Inflammatory macrophage treated with lipopolysaccharide for 1 hour (primary cell): ENCODE measurements at regions not wholly inside any gene's neighbourhood (a gene's known extent, or its start where the extent isn't known, plus 50 kb on each side); places are given as distances from the start of the nearest gene placed in this dataset.
"Not testable (repeated sequence)": the region's sequence is repeated elsewhere in the genome, so short reads cannot be mapped to it uniquely, and the experiment has no call there.

Source experiments
- DNase-seq, 2 donors: peaks; one replicate each; pipeline ENCODE4 v3.0.0-alpha.2; 2020 to 2022

GRCh38 chr18:57953883-57954282 is 90.1 kb upstream of the NEDD4L start:
- no peak for DNase-seq

- no peak for DNase-seq
Observed at GRCh38 chr18:57951999-57952774, 91.8 kb upstream of the NEDD4L start.

- DNase-seq = no peak
Observed at GRCh38 chr18:57951117-57951796, 92.8 kb upstream of the NEDD4L start.

GRCh38 chr18:57950542-57950941 is 93.5 kb upstream of the NEDD4L start:
- DNase-seq = no peak

GRCh38 chr18:57949335-57949734 is 94.7 kb upstream of the NEDD4L start:
- DNase-seq = not testable (repeated sequence)

GRCh38 chr18:57947117-57947516 is 96.9 kb upstream of the NEDD4L start:
- no peak for DNase-seq

- DNase-seq = no peak
Observed at GRCh38 chr18:57943723-57944122, 100.3 kb upstream of the NEDD4L start.

GRCh38 chr18:57942493-57942892 is 101.5 kb upstream of the NEDD4L start:
- DNase-seq = no peak

GRCh38 chr18:57941841-57942489 is 102.1 kb upstream of the NEDD4L start:
- DNase-seq = no peak

- no peak for DNase-seq
Observed at GRCh38 chr18:57940166-57940660, 103.8 kb upstream of the NEDD4L start.

- DNase-seq = not testable (repeated sequence)
Observed at GRCh38 chr18:57934375-57934774, 109.7 kb upstream of the NEDD4L start.

- DNase-seq = no peak
Observed at GRCh38 chr18:57931038-57931437, 113.0 kb upstream of the NEDD4L start.

- DNase-seq = no peak
Observed at GRCh38 chr18:57930476-57930875, 113.5 kb upstream of the NEDD4L start.

- DNase-seq = no peak
Observed at GRCh38 chr18:57929922-57930321, 114.1 kb upstream of the NEDD4L start.

GRCh38 chr18:57928466-57928865 is 115.6 kb upstream of the NEDD4L start:
- DNase-seq = no peak

- DNase-seq = no peak
Observed at GRCh38 chr18:57927511-57927910, 116.5 kb upstream of the NEDD4L start.

- no peak for DNase-seq
Observed at GRCh38 chr18:57925706-57926105, 118.3 kb upstream of the NEDD4L start.

- DNase-seq = no peak
Observed at GRCh38 chr18:57923611-57924010, 120.4 kb upstream of the NEDD4L start.

- DNase-seq = no peak
Observed at GRCh38 chr18:57922885-57923284, 119.8 kb upstream of the ATP8B1 start.

- DNase-seq = peak; percentile 34 to 52
Observed at GRCh38 chr18:57921708-57922107, 118.6 kb upstream of the ATP8B1 start.

GRCh38 chr18:57920036-57920435 is 116.9 kb upstream of the ATP8B1 start:
- DNase-seq = no peak

- DNase-seq = no peak
Observed at GRCh38 chr18:57918601-57919000, 115.5 kb upstream of the ATP8B1 start.

GRCh38 chr18:57916684-57917083 is 113.6 kb upstream of the ATP8B1 start:
- peak; percentile 21 to 45 for DNase-seq
